ENCODE measurements at regions not wholly inside any gene's neighbourhood (a gene's known extent, or its start where the extent isn't known, plus 50 kb on each side); places are given as distances from the start of the nearest gene placed in this dataset.

DNA sequence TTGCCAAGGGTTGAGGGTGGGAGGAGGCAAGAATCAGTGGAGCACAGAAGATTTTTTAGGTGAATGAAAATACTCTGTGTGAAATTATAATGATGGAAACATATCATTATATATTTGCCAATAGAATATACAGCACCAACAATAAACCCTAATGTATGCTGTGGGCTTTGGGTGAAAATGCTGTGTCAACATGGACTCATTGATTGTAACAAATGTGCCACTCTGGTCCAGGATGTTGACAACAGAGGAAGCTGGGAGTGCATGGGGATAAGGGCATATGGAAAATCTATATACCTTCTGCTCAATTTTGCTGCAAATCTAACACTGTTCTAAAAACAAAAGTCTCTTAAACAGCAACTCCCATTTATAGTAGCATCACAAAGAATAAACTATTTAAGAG, 114.3 kb downstream of the LYZL1 start:
- TF ChIP-seq, protein P1, sequence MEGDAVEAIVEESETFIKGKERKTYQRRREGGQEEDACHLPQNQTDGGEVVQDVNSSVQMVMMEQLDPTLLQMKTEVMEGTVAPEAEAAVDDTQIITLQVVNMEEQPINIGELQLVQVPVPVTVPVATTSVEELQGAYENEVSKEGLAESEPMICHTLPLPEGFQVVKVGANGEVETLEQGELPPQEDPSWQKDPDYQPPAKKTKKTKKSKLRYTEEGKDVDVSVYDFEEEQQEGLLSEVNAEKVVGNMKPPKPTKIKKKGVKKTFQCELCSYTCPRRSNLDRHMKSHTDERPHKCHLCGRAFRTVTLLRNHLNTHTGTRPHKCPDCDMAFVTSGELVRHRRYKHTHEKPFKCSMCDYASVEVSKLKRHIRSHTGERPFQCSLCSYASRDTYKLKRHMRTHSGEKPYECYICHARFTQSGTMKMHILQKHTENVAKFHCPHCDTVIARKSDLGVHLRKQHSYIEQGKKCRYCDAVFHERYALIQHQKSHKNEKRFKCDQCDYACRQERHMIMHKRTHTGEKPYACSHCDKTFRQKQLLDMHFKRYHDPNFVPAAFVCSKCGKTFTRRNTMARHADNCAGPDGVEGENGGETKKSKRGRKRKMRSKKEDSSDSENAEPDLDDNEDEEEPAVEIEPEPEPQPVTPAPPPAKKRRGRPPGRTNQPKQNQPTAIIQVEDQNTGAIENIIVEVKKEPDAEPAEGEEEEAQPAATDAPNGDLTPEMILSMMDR (IDR thresholded peaks at IDR 0.05 in 4 of 5, conservative IDR thresholded peaks at IDR 0.05 in 1 of 5) = no peak
- TF ChIP-seq POLR2A (IDR thresholded peaks at IDR 0.05) = no peak
